ENCODE measurements at regions not wholly inside any gene's neighbourhood (a gene's known extent, or its start where the extent isn't known, plus 50 kb on each side); places are given as distances from the start of the nearest gene placed in this dataset.

GRCh38 chr5:38734353-38734752 is 111.5 kb upstream of the OSMR start:
- Histone ChIP-seq H3K27me3 (ENCODE audit: low read depth) (no peaks in the 10 kb centered on the region), H3K9me3 (replicated peaks) (no peaks in the 10 kb centered on the region), H3K4me3 (no peak overlapping the region), H3K27ac (replicated peaks) (no peak overlapping the region), H3K36me3 (no peaks in the 10 kb centered on the region), H3K4me1 (no peaks in the 10 kb centered on the region)
- DNase-seq: no peak
- TF ChIP-seq, protein P1, sequence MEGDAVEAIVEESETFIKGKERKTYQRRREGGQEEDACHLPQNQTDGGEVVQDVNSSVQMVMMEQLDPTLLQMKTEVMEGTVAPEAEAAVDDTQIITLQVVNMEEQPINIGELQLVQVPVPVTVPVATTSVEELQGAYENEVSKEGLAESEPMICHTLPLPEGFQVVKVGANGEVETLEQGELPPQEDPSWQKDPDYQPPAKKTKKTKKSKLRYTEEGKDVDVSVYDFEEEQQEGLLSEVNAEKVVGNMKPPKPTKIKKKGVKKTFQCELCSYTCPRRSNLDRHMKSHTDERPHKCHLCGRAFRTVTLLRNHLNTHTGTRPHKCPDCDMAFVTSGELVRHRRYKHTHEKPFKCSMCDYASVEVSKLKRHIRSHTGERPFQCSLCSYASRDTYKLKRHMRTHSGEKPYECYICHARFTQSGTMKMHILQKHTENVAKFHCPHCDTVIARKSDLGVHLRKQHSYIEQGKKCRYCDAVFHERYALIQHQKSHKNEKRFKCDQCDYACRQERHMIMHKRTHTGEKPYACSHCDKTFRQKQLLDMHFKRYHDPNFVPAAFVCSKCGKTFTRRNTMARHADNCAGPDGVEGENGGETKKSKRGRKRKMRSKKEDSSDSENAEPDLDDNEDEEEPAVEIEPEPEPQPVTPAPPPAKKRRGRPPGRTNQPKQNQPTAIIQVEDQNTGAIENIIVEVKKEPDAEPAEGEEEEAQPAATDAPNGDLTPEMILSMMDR (IDR thresholded peaks at IDR 0.05; ENCODE audit: borderline replicate concordance): no peak
- intact Hi-C loops (cut with micrococcal nuclease): no loop called here

DNA sequence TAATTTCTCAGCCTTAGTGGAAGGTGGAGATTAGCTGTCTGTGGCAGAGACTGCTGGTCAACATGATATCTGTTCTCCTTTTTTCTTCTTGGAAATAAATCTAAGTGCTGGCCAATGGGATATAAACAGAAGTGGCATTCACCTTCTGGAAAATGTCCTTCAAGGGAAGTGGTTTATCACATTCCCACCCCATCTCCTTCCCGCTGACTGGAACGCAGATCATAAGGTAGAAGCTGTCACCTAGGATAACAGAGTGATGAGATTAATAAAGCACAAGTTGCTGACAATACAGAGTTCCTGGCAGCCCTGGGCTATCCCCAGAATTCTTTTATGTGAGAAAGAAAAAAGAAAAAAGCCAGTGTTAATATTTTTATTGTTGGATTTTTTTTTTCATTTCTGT is 109.7 kb upstream of the OSMR start:
- Histone ChIP-seq H3K9me3 (replicated peaks) (no peaks in the 10 kb centered on the region), H3K4me3 (no peak overlapping the region), H3K27me3 (ENCODE audit: low read depth) (no peaks in the 10 kb centered on the region), H3K36me3 (no peaks in the 10 kb centered on the region), H3K27ac (replicated peaks) (no peak overlapping the region), H3K4me1 (no peaks in the 10 kb centered on the region)
- intact Hi-C loops (cut with micrococcal nuclease): no loop called here
- TF ChIP-seq, protein P1 (IDR thresholded peaks at IDR 0.05; ENCODE audit: borderline replicate concordance): no peak
- no peak for DNase-seq

- no peaks in the 10 kb centered on the region for H3K4me1 ChIP-seq
Measured at GRCh38 chr5:38737976-38738375, 107.8 kb upstream of the OSMR start.

GRCh38 chr5:38739011-38739704 is 106.7 kb upstream of the OSMR start:
- H3K9me3 ChIP-seq (replicated peaks): peaks cover 18% of the 10 kb centered on the region
- H3K27me3 ChIP-seq (ENCODE audit: low read depth): no peaks in the 10 kb centered on the region
- H3K36me3 ChIP-seq: no peaks in the 10 kb centered on the region
- no peak for DNase-seq
- no peak overlapping the region for H3K4me3 ChIP-seq
- intact Hi-C loops (cut with micrococcal nuclease): no loop called here
- TF ChIP-seq, protein P1 (IDR thresholded peaks at IDR 0.05; ENCODE audit: borderline replicate concordance): no peak
- H3K4me1 ChIP-seq: no peaks in the 10 kb centered on the region
- H3K27ac ChIP-seq (replicated peaks): no peak overlapping the region

More at GRCh38 chr5:38737976-38738375, 107.8 kb upstream of the OSMR start:
- no peak overlapping the region for H3K27ac ChIP-seq (replicated peaks)
- DNase-seq: no peak
- no peaks in the 10 kb centered on the region for H3K36me3 ChIP-seq
- intact Hi-C loops (cut with micrococcal nuclease): no loop called here
- no peak overlapping the region for H3K4me3 ChIP-seq
- no peaks in the 10 kb centered on the region for H3K27me3 ChIP-seq (ENCODE audit: low read depth)
- TF ChIP-seq, protein P1 (IDR thresholded peaks at IDR 0.05; ENCODE audit: borderline replicate concordance): no peak
- peaks cover 6% of the 10 kb centered on the region for H3K9me3 ChIP-seq (replicated peaks)

DNA sequence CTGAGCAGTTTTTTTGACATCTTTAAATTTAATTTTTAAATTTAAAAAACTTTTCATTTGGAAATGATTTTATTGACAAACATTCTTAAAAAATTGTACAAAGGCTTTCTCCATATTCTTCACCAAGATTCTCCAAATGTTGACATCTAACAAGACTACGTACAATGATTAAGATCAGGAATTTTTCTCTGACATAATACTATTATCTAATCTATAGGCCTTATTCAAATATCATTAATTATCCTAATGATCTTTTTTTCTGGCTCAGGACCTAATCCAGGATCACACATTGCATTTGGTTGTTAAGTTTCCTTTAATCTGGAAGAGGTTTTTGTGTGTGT is 106.1 kb upstream of the OSMR start:
- H3K4me1 ChIP-seq: no peaks in the 10 kb centered on the region
- TF ChIP-seq, protein P1 (IDR thresholded peaks at IDR 0.05; ENCODE audit: borderline replicate concordance): no peak
- H3K36me3 ChIP-seq: no peaks in the 10 kb centered on the region
- H3K27me3 ChIP-seq (ENCODE audit: low read depth): no peaks in the 10 kb centered on the region
- no peak for DNase-seq
- H3K27ac ChIP-seq (replicated peaks): no peak overlapping the region
- H3K9me3 ChIP-seq (replicated peaks): peaks cover 20% of the 10 kb centered on the region
- intact Hi-C loops (cut with micrococcal nuclease): no loop called here
- H3K4me3 ChIP-seq: no peak overlapping the region

All from left ventricle myocardium inferior (tissue), 1 donor.